ENCODE measurements at regions not wholly inside any gene's neighbourhood (a gene's known extent, or its start where the extent isn't known, plus 50 kb on each side); places are given as distances from the start of the nearest gene placed in this dataset.

GRCh38 chr9:126152622-126153362, 173.8 kb upstream of the MVB12B start:
- H3K9me3 ChIP-seq (ENCODE audit: insufficient read depth in 2 of 2, low read depth in 1 of 2, low read length in 1 of 2): no peaks in the 10 kb centered on the region
- no peak for DNase-seq (ENCODE audit: low read depth in 1 of 2, low spot score in 2 of 2)
- H3K9ac ChIP-seq (replicated peaks in 1 of 4; ENCODE audit: extremely low read depth in 1 of 4, low read depth in 3 of 4, low read length in 3 of 4): no peak overlapping the region
- peaks cover 2% of the 10 kb centered on the region; the same call in 1 of the 2 replicates for H3K79me1 ChIP-seq (ENCODE audit: low read depth, low read length)
- H2BK12ac ChIP-seq (ENCODE audit: low read depth, low read length): no peak overlapping the region
- H2BK20ac ChIP-seq (ENCODE audit: low read length): no peak overlapping the region
- H4K91ac ChIP-seq (replicated peaks; ENCODE audit: insufficient read length, low read length): no peak overlapping the region
- H3K4me1 ChIP-seq (replicated peaks in 1 of 4; ENCODE audit: control insufficient read depth in 3 of 4, insufficient read depth in 4 of 4, low read length in 3 of 4): peaks cover 0 to 7% (median 0%) of the 10 kb centered on the region in 4 experiments; a peak in 1 of 7 replicates
- H3K23me2 ChIP-seq (ENCODE audit: low read depth, low read length): peaks cover 5% of the 10 kb centered on the region; the same call in 1 of the 2 replicates
- H3K56ac ChIP-seq (replicated peaks; ENCODE audit: insufficient read length, low read depth, low read length): peak overlapping the region; percentile 48
- no peak overlapping the region for H3K18ac ChIP-seq (ENCODE audit: extremely low read depth, low read length)
- peaks cover 0 to 4% of the 10 kb centered on the region in 2 experiments for H4K20me1 ChIP-seq (replicated peaks in 1 of 2; ENCODE audit: control insufficient read depth in 1 of 2, insufficient read depth in 2 of 2, low read length in 2 of 2)
- ChIA-PET POLR2A (ENCODE audit: partially characterized antibody) (no interaction called here), CTCF (ENCODE audit: partially characterized antibody) (no interaction called here)
- no peak overlapping the region for H2BK5ac ChIP-seq (ENCODE audit: low read depth, low read length)
- H3K4me3 ChIP-seq (ENCODE audit: extremely low read depth in 1 of 4, insufficient read depth in 2 of 4, low read depth in 3 of 4, low read length in 4 of 4): no peak overlapping the region
- FAIRE-seq: no peak
- no peak overlapping the region for H4K5ac ChIP-seq (ENCODE audit: insufficient read length, low read depth, low read length)
- no peak overlapping the region for H2AK5ac ChIP-seq (ENCODE audit: low read depth, low read length)
- 75% methylated on average over 3 of the region's 3 CpGs; no CpG with 5 or more reads in 1 of the 2 experiments for WGBS, 2 experiments (ENCODE audit: extremely low coverage in 1 of 2, insufficient coverage in 1 of 2, insufficient read length in 1 of 2, insufficient replicate concordance in 2 of 2, low coverage in 1 of 2, low lambda C conversion rate in 2 of 2, missing lambda C conversion rate in 1 of 2)
- no peak overlapping the region for H3K14ac ChIP-seq (ENCODE audit: insufficient read length)
- H3K36me3 ChIP-seq (ENCODE audit: control insufficient read depth in 2 of 4, insufficient read depth in 4 of 4, low read length in 3 of 4): no peaks in the 10 kb centered on the region
- H3K23ac ChIP-seq (ENCODE audit: insufficient read length): no peak overlapping the region
- no peak overlapping the region for H3K4me2 ChIP-seq (ENCODE audit: insufficient read depth in 1 of 2, low read depth in 2 of 2, low read length in 2 of 2)
- no peak overlapping the region for H4K8ac ChIP-seq (ENCODE audit: extremely low read depth, insufficient read depth, low read length)
- H3K27me3 ChIP-seq (replicated peaks in 1 of 4; ENCODE audit: control insufficient read depth in 3 of 4, extremely low read depth in 1 of 4, insufficient read depth in 3 of 4, low read length in 3 of 4): peaks cover 0 to 9% (median 8%) of the 10 kb centered on the region in 4 experiments; a peak in 6 of 7 replicates
- H2AFZ ChIP-seq (ENCODE audit: low read length): no peak overlapping the region
- H3K27ac ChIP-seq (ENCODE audit: low read depth, low read length): no peak overlapping the region
- H3K4ac ChIP-seq (replicated peaks; ENCODE audit: insufficient read length, low read depth, low read length): no peak overlapping the region
- H2BK15ac ChIP-seq (ENCODE audit: low read length): no peak overlapping the region
- H2BK120ac ChIP-seq (replicated peaks; ENCODE audit: low read depth, low read length): no peak overlapping the region
- H3K79me2 ChIP-seq (ENCODE audit: control insufficient read depth in 1 of 2, insufficient read depth in 2 of 2, low read length in 2 of 2): no peaks in the 10 kb centered on the region
- TF ChIP-seq SP4 (IDR thresholded peaks at IDR 0.05; ENCODE audit: low read length) (no peak), NRF1 (IDR thresholded peaks at IDR 0.05; ENCODE audit: low read depth, low read length) (no peak), KDM5A (IDR thresholded peaks at IDR 0.05; ENCODE audit: low read length) (no peak), PHF8 (conservative IDR thresholded peaks at IDR 0.05; ENCODE audit: low read depth, low read length) (no peak), HDAC2 (IDR thresholded peaks at IDR 0.05; ENCODE audit: borderline replicate concordance in 1 of 2, low read depth in 2 of 2, low read length in 2 of 2) (no peak), SRF (IDR thresholded peaks at IDR 0.05; ENCODE audit: low read depth, low read length) (no peak), KDM4A (IDR thresholded peaks at IDR 0.05; ENCODE audit: low read depth, low read length, severe bottlenecking) (no peak), SIRT6 (IDR thresholded peaks at IDR 0.05; ENCODE audit: low read length) (no peak)
- TF ChIP-seq, protein P1, sequence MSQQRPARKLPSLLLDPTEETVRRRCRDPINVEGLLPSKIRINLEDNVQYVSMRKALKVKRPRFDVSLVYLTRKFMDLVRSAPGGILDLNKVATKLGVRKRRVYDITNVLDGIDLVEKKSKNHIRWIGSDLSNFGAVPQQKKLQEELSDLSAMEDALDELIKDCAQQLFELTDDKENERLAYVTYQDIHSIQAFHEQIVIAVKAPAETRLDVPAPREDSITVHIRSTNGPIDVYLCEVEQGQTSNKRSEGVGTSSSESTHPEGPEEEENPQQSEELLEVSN (IDR thresholded peaks at IDR 0.05): no peak
- TF ChIP-seq, protein P2, sequence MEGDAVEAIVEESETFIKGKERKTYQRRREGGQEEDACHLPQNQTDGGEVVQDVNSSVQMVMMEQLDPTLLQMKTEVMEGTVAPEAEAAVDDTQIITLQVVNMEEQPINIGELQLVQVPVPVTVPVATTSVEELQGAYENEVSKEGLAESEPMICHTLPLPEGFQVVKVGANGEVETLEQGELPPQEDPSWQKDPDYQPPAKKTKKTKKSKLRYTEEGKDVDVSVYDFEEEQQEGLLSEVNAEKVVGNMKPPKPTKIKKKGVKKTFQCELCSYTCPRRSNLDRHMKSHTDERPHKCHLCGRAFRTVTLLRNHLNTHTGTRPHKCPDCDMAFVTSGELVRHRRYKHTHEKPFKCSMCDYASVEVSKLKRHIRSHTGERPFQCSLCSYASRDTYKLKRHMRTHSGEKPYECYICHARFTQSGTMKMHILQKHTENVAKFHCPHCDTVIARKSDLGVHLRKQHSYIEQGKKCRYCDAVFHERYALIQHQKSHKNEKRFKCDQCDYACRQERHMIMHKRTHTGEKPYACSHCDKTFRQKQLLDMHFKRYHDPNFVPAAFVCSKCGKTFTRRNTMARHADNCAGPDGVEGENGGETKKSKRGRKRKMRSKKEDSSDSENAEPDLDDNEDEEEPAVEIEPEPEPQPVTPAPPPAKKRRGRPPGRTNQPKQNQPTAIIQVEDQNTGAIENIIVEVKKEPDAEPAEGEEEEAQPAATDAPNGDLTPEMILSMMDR (IDR thresholded peaks at IDR 0.05; ENCODE audit: control extremely low read depth in 1 of 3, insufficient read depth in 1 of 3, low read depth in 1 of 3, low read length in 3 of 3): no peak
